ENCODE measurements at regions not wholly inside any gene's neighbourhood (a gene's known extent, or its start where the extent isn't known, plus 50 kb on each side); places are given as distances from the start of the nearest gene placed in this dataset.

GRCh38 chr4:24722026-24722568 is 73.3 kb upstream of the SOD3 start:
- no peaks in the 10 kb centered on the region; the same call in 1 of the 2 replicates for H3K27me3 ChIP-seq (replicated peaks; ENCODE audit: control insufficient read depth, insufficient read depth, low read length)
- no peaks in the 10 kb centered on the region for H3K36me3 ChIP-seq (ENCODE audit: control insufficient read depth, insufficient read depth, low read length)
- H3K4me3 ChIP-seq (replicated peaks; ENCODE audit: low read depth, low read length), result no peak overlapping the region
- no peak for TF ChIP-seq CTCF (IDR thresholded peaks at IDR 0.05; ENCODE audit: insufficient read depth, low read length, poor library complexity, severe bottlenecking)
- peak; percentile 5 for DNase-seq (ENCODE audit: extremely low read depth, insufficient read length)

- DNase-seq (ENCODE audit: extremely low read depth, insufficient read length), result no peak
- TF ChIP-seq CTCF (IDR thresholded peaks at IDR 0.05; ENCODE audit: insufficient read depth, low read length, poor library complexity, severe bottlenecking), result no peak
- Histone ChIP-seq H3K4me3 (replicated peaks; ENCODE audit: low read depth, low read length) (no peak overlapping the region), H3K36me3 (ENCODE audit: control insufficient read depth, insufficient read depth, low read length) (no peaks in the 10 kb centered on the region), H3K27me3 (replicated peaks; ENCODE audit: control insufficient read depth, insufficient read depth, low read length) (no peaks in the 10 kb centered on the region; the same call in 1 of the 2 replicates)
Measured at GRCh38 chr4:24727390-24728224, 67.8 kb upstream of the SOD3 start.

- H3K27me3 ChIP-seq (replicated peaks; ENCODE audit: control insufficient read depth, insufficient read depth, low read length), result no peaks in the 10 kb centered on the region; the same call in 1 of the 2 replicates
- DNase-seq (ENCODE audit: extremely low read depth, insufficient read length), result no peak
- no peaks in the 10 kb centered on the region for H3K36me3 ChIP-seq (ENCODE audit: control insufficient read depth, insufficient read depth, low read length)
- no peak for TF ChIP-seq CTCF (IDR thresholded peaks at IDR 0.05; ENCODE audit: insufficient read depth, low read length, poor library complexity, severe bottlenecking)
- H3K4me3 ChIP-seq (replicated peaks; ENCODE audit: low read depth, low read length), result no peak overlapping the region
Measured at GRCh38 chr4:24729119-24729730, 66.1 kb upstream of the SOD3 start.

GRCh38 chr4:24730256-24731001 is 64.9 kb upstream of the SOD3 start:
- no peaks in the 10 kb centered on the region; the same call in 1 of the 2 replicates for H3K27me3 ChIP-seq (replicated peaks; ENCODE audit: control insufficient read depth, insufficient read depth, low read length)
- H3K4me3 ChIP-seq (replicated peaks; ENCODE audit: low read depth, low read length), result no peak overlapping the region
- TF ChIP-seq CTCF (IDR thresholded peaks at IDR 0.05; ENCODE audit: insufficient read depth, low read length, poor library complexity, severe bottlenecking), result no peak
- DNase-seq (ENCODE audit: extremely low read depth, insufficient read length), result no peak
- H3K36me3 ChIP-seq (ENCODE audit: control insufficient read depth, insufficient read depth, low read length), result no peaks in the 10 kb centered on the region

GRCh38 chr4:24731448-24731847 is 63.9 kb upstream of the SOD3 start:
- H3K36me3 ChIP-seq (ENCODE audit: control insufficient read depth, insufficient read depth, low read length), result no peaks in the 10 kb centered on the region
- DNase-seq (ENCODE audit: extremely low read depth, insufficient read length), result no peak
- TF ChIP-seq CTCF (IDR thresholded peaks at IDR 0.05; ENCODE audit: insufficient read depth, low read length, poor library complexity, severe bottlenecking), result no peak
- no peaks in the 10 kb centered on the region; the same call in 1 of the 2 replicates for H3K27me3 ChIP-seq (replicated peaks; ENCODE audit: control insufficient read depth, insufficient read depth, low read length)
- no peak overlapping the region for H3K4me3 ChIP-seq (replicated peaks; ENCODE audit: low read depth, low read length)
